Esophagus squamous epithelium (tissue), 5 donors: ENCODE measurements at regions not wholly inside any gene's neighbourhood (a gene's known extent, or its start where the extent isn't known, plus 50 kb on each side); places are given as distances from the start of the nearest gene placed in this dataset.

Source experiments
- DNase-seq: peaks from one replicate; lab custom pipeline; 2025; lab: John Stamatoyannopoulos, UW
- H3K27ac ChIP-seq, 4 donors: fragments of 200-600 bp; sonication (generic); one replicate each; pipeline ENCODE4 v1.5.1; 2016 to 2019; ENCODE audit warnings: mild to moderate bottlenecking in 1 of 4
- H3K27me3 ChIP-seq, 4 donors: fragments of 200-600 bp; sonication (generic); 1 replicate in 3 of 4; 2 replicates in 1 of 4; pipeline versions ENCODE4 v1.5.1 to v1.6.0; 2017 to 2021; ENCODE audit warnings: antibody characterized with exemption in 1 of 4
- H3K36me3 ChIP-seq, 3 donors: fragments of 200-600 bp; sonication (generic); one replicate each; pipeline ENCODE4 v1.5.1; 2016 to 2019
- H3K4me1 ChIP-seq, 3 donors: fragments of 200-600 bp; sonication (generic); one replicate each; pipeline ENCODE4 v1.5.1; 2017 to 2019
- H3K4me3 ChIP-seq, 4 donors: fragments of 200-600 bp; sonication (generic); 1 replicate in 3 of 4; 2 replicates in 1 of 4; pipeline ENCODE4 v1.5.1; 2016 to 2019; ENCODE audit warnings: mild to moderate bottlenecking in 2 of 4, moderate library complexity in 1 of 4
- H3K9me3 ChIP-seq, 3 donors: fragments of 200-600 bp; sonication (generic); one replicate each; pipeline ENCODE4 v1.5.1; 2016 to 2019
- POLR2A ChIP-seq, 4 donors: fragments of 450-650 bp; IDR thresholded peaks; one replicate each; pipeline ENCODE4 v1.6.1; 2017; ENCODE audit warnings: antibody characterized with exemption in 4 of 4, mild to moderate bottlenecking in 4 of 4, moderate library complexity in 3 of 4
- WGBS, 2 donors: methylation state at CpG; one replicate each; pipeline ENCODE4 v1.1.5; 2018; 5-methylcytosine and 5-hydroxymethylcytosine counted together
- intact Hi-C: fragments of 100-400 bp; cut with DNase I; formaldehyde crosslinking; loops from one replicate; pipeline ENCODE4 v1.15.0; 2022
- TF ChIP-seq, protein P1 (sequence below), 6 experiments: fragments of 450-650 bp in 4 of 6; fragments of 200-600 bp in 2 of 6; sonication (generic) in 2 of 6; IDR thresholded peaks; one replicate each; pipeline ENCODE4 v1.5.1; 2016 to 2019; ENCODE audit warnings: antibody characterized with exemption in 6 of 6, mild to moderate bottlenecking in 4 of 6, moderate library complexity in 4 of 6
- donor health status: DM: yes; HTN: yes; CAD: no.

DNA sequence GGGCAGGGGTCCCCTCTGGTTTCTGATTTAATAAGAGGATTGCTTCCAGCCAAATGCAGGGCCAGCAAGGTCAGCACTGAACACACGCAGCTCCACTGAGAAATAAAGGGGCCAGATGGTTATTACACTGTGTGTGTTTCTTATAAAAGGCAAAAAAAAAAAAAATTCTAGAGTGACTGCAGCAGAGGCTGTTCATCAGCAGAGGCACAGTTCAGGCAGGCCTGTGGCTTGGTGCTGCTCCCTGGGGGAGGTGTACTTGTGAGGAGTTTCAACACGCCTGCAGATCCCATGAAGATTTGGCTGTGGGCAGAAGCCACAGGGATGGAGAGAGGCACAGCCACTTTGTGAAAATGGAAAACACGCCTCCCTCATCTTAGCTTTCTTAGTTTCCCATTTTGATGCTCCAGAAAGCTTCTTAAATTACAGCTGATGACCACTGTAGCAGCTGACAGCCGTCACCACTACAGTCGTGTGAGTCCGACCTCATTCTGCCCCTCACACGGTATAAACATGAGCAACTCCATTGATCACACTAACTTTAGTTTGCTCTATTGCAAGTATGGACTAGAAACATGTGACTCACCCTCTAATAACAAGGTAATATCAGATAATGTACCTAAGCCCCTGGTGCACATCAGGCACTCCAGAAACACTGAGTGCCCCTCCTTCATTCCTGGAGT lies 726.5 kb upstream of the RAB6C start:
- H3K9me3 ChIP-seq = no peaks in the 10 kb centered on the region
- intact Hi-C loops = no loop called here
- no peaks in the 10 kb centered on the region for H3K27me3 ChIP-seq
- H3K36me3 ChIP-seq = no peaks in the 10 kb centered on the region
- WGBS, 2 donors = 38 to 50% methylated on average over 6 to 7 of the region's 7 CpGs
- H3K27ac ChIP-seq = peak overlapping the region in 2 of 4 donors; percentile 2 to 59
- H3K4me3 ChIP-seq = no peak overlapping the region
- no peak for DNase-seq
- peaks cover 0 to 31% (median 0%) of the 10 kb centered on the region in 3 donors for H3K4me1 ChIP-seq
- no peak for TF ChIP-seq POLR2A (IDR thresholded peaks at IDR 0.05)
- TF ChIP-seq, protein P1, sequence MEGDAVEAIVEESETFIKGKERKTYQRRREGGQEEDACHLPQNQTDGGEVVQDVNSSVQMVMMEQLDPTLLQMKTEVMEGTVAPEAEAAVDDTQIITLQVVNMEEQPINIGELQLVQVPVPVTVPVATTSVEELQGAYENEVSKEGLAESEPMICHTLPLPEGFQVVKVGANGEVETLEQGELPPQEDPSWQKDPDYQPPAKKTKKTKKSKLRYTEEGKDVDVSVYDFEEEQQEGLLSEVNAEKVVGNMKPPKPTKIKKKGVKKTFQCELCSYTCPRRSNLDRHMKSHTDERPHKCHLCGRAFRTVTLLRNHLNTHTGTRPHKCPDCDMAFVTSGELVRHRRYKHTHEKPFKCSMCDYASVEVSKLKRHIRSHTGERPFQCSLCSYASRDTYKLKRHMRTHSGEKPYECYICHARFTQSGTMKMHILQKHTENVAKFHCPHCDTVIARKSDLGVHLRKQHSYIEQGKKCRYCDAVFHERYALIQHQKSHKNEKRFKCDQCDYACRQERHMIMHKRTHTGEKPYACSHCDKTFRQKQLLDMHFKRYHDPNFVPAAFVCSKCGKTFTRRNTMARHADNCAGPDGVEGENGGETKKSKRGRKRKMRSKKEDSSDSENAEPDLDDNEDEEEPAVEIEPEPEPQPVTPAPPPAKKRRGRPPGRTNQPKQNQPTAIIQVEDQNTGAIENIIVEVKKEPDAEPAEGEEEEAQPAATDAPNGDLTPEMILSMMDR (IDR thresholded peaks at IDR 0.05) = no peak

DNA sequence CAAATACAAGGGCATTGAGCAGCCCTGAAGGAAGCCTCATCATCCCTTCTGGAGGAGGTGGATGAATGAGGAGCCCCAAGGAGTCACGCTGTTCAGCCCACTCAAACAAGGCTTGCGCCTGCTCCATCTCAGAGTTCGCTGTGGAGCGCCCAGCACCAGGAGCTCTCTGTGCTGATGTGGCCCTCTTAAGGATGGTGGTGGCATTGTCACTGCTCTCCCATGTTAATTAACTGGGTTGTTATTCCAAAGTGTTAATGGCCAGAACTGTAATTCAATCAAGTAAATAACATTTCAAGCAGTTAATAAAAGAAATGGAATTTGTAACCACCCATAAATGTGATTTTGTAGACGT lies 726.0 kb upstream of the RAB6C start:
- WGBS, 2 donors = 42 to 43% methylated on average over 1 to 4 of the region's 5 CpGs
- H3K9me3 ChIP-seq = peaks cover 0 to 4% (median 4%) of the 10 kb centered on the region in 3 donors
- no peaks in the 10 kb centered on the region for H3K36me3 ChIP-seq
- H3K4me3 ChIP-seq = no peak overlapping the region
- H3K4me1 ChIP-seq = peaks cover 0 to 25% (median 0%) of the 10 kb centered on the region in 3 donors
- peak overlapping the region in 1 of 4 donors; percentile 59 for H3K27ac ChIP-seq
- no peak for DNase-seq
- H3K27me3 ChIP-seq = no peaks in the 10 kb centered on the region
- intact Hi-C loops = no loop called here
- TF ChIP-seq, protein P1 (IDR thresholded peaks at IDR 0.05) = peak in 5 of 6 experiments; percentile 31 to 73 (median 53)
- TF ChIP-seq POLR2A (IDR thresholded peaks at IDR 0.05) = no peak

DNA sequence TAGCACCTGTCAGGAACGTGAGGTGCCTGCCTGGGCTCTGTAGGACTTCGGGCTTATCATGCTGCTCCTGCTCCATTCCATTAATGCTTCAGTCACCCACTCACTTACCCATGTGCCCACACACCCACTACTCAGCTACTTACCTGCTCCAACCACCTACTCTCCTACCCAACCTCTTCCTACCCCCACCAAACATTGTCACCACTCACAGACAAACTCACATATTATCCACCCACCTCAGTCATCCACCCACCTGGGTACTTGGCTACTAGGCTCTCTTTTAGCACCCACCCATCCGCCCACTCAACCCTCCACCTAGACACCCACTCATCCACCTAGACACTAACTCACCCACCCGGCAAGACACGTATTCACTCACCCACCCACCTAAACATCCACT lies 724.7 kb upstream of the RAB6C start:
- H3K4me3 ChIP-seq = no peak overlapping the region
- WGBS, 2 donors = 92 to 95% methylated on average over 5 of the region's 5 CpGs
- intact Hi-C loops = no loop called here
- no peak for DNase-seq
- TF ChIP-seq, protein P1 (IDR thresholded peaks at IDR 0.05) = no peak
- TF ChIP-seq POLR2A (IDR thresholded peaks at IDR 0.05) = no peak
- H3K4me1 ChIP-seq = peaks cover 0 to 22% (median 0%) of the 10 kb centered on the region in 3 donors
- H3K27me3 ChIP-seq = no peaks in the 10 kb centered on the region
- H3K9me3 ChIP-seq = peaks cover 0 to 16% (median 13%) of the 10 kb centered on the region in 3 donors
- no peaks in the 10 kb centered on the region for H3K36me3 ChIP-seq
- no peak overlapping the region for H3K27ac ChIP-seq

DNA sequence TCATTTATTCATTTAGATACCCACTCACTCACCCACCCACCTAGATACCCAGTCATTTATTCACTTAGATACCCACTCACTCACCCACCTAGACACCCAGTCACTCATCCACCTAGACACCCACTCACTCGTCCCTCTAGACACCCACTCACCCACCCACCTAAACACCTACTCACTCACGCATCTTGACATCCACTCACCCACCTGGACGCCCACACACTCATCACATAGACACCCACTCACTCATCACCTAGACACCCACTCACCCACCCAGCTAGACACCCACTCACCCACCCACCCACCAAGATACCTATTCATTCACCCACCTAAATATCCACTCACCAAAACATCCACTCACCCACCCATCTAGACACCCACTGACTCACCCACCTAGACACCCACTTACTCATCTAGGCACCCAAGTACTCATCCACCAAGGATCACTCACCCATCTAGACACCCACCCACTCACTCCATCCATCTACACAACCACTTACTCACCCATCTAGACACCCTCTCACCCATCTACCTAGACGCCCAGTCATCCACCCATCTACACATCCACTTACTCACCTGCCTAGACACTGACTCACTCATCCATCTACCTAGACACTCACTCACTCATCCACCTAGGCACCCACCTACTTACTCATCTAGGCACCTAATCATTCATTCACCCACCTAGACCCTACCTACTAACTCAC lies 723.7 kb upstream of the RAB6C start:
- H3K4me3 ChIP-seq = no peak overlapping the region
- TF ChIP-seq, protein P1 (IDR thresholded peaks at IDR 0.05) = no peak
- TF ChIP-seq POLR2A (IDR thresholded peaks at IDR 0.05) = no peak
- H3K9me3 ChIP-seq = peaks cover 0 to 22% (median 13%) of the 10 kb centered on the region in 3 donors
- H3K4me1 ChIP-seq = peaks cover 0 to 22% (median 0%) of the 10 kb centered on the region in 3 donors
- intact Hi-C loops = no loop called here
- WGBS, 2 donors = 83 to 85% methylated on average over 4 of the region's 4 CpGs
- H3K36me3 ChIP-seq = no peaks in the 10 kb centered on the region
- no peak overlapping the region for H3K27ac ChIP-seq
- no peak for DNase-seq
- H3K27me3 ChIP-seq = no peaks in the 10 kb centered on the region

DNA sequence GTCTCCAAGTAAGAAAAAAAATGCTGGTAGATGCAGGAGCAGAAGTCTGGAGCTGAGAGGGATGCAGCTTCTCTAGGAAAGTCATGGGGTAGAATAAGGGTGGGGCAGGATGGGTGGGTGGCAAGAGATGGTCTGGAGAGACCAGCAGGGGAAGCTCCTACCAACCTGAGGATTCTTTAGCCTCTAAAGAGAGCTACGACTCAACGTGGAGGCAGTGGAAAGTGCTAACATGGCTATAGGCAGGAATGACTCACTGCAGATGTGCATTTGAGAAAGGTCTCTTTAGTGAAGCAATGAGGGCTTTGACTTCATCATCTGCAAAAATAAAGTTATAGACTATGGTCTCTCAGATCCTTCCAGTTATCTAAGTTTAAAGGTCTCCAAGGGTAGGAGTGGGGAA lies 722.8 kb upstream of the RAB6C start:
- no peak for DNase-seq
- TF ChIP-seq, protein P1 (IDR thresholded peaks at IDR 0.05) = no peak
- no peak for TF ChIP-seq POLR2A (IDR thresholded peaks at IDR 0.05)
- Histone ChIP-seq H3K4me1 (peaks cover 0 to 22% (median 0%) of the 10 kb centered on the region in 3 donors), H3K36me3 (no peaks in the 10 kb centered on the region), H3K4me3 (no peak overlapping the region), H3K27ac (no peak overlapping the region), H3K9me3 (peaks cover 0 to 22% (median 13%) of the 10 kb centered on the region in 3 donors), H3K27me3 (no peaks in the 10 kb centered on the region)
- intact Hi-C loops = no loop called here
- 42 to 84% methylated on average over 2 of the region's 2 CpGs for WGBS, 2 donors
